IPS-20b (cell line): ENCODE measurements at regions not wholly inside any gene's neighbourhood (a gene's known extent, or its start where the extent isn't known, plus 50 kb on each side); places are given as distances from the start of the nearest gene placed in this dataset.
"Not testable (repeated sequence)": the region's sequence is repeated elsewhere in the genome, so short reads cannot be mapped to it uniquely, and the experiment has no call there.

ENCODE experiments used
- H3K27ac ChIP-seq: one replicate; pipeline ENCODE4 v1.5.1; 2013; ENCODE audit warnings: low read length
- H3K27me3 ChIP-seq: 2 replicates; pipeline ENCODE4 v1.6.1; 2013; ENCODE audit warnings: mild to moderate bottlenecking, low read length, inconsistent platforms; ENCODE audit not compliant: insufficient read depth
- H3K36me3 ChIP-seq: 2 replicates; pipeline ENCODE4 v1.6.1; 2013; ENCODE audit warnings: low read depth, mild to moderate bottlenecking, inconsistent platforms, low read length, moderate library complexity; ENCODE audit not compliant: insufficient read depth
- H3K4me1 ChIP-seq: 2 replicates; pipeline ENCODE4 v1.6.1; 2013; ENCODE audit warnings: mild to moderate bottlenecking, control low read depth, inconsistent platforms, low read length, moderate library complexity; ENCODE audit not compliant: insufficient read depth
- H3K4me3 ChIP-seq: 2 replicates; pipeline ENCODE4 v1.5.1; 2013; ENCODE audit warnings: mild to moderate bottlenecking, low read length, inconsistent platforms
- H3K9ac ChIP-seq: 2 replicates; pipeline ENCODE4 v1.6.1; 2013; ENCODE audit warnings: low read depth, mild to moderate bottlenecking, inconsistent platforms, low read length, moderate library complexity
- H3K9me3 ChIP-seq: 2 replicates; pipeline ENCODE4 v1.6.1; 2013; ENCODE audit warnings: mild to moderate bottlenecking, low read depth, low read length, inconsistent platforms; ENCODE audit not compliant: insufficient read depth

- Histone ChIP-seq H3K4me3 (no peak overlapping the region), H3K9ac (no peak overlapping the region), H3K4me1 (peaks cover 7% of the 10 kb centered on the region; the same call in 1 of the 2 replicates), H3K36me3 (no peaks in the 10 kb centered on the region), H3K27me3 (no peaks in the 10 kb centered on the region), H3K9me3 (no peaks in the 10 kb centered on the region; the same call in none of the 2 replicates), H3K27ac (no peak overlapping the region)
Observed at GRCh38 chr13:27352698-27353097, 71.7 kb upstream of the GTF3A start.

DNA sequence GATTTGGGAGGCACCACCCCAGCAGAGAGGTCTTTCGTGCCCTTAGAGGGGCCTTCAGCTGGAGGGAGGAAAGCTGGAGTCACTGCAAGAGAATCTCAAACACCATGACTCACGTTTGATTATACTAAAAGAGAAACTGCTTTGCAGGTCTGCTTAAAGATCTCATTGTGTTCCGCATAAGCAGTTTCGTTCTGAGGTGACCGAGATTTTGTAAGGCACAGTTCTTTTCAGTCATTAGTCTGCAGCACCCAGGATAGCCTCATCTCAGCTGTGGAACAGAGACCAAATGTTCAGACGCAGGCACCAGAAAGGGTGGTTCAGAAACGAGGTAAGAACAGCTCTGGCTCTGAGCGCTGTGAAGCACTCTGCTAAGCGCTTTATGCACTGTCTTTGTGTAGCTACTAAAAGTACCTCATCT, 71.2 kb upstream of the GTF3A start:
- Histone ChIP-seq H3K4me1 (peaks cover 7% of the 10 kb centered on the region; the same call in 1 of the 2 replicates), H3K9me3 (no peaks in the 10 kb centered on the region; the same call in none of the 2 replicates), H3K4me3 (no peak overlapping the region), H3K27ac (no peak overlapping the region), H3K27me3 (no peaks in the 10 kb centered on the region), H3K9ac (no peak overlapping the region), H3K36me3 (no peaks in the 10 kb centered on the region)

DNA sequence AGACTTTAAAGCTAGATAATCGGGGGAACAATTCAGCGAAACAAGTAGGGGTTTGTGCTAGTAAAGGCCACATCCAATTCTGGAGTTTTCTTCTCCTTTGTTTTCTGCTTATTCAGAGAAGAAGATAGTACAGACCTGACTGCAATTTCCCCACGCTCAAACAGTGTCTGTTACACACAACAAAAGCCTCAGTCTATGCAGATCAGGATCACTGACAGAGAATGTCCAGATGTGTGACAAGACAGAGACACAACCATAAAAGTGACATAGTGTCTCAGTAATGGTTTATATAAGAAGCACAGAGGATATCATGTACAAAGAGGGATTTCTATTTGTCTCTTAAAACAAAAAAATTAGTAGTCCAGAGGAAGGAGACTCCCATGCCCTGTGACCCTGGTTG, 70.7 kb upstream of the GTF3A start:
- no peaks in the 10 kb centered on the region for H3K27me3 ChIP-seq
- H3K36me3 ChIP-seq = no peaks in the 10 kb centered on the region
- peaks cover 9% of the 10 kb centered on the region; the same call in 1 of the 2 replicates for H3K4me1 ChIP-seq
- H3K27ac ChIP-seq = no peak overlapping the region
- H3K9me3 ChIP-seq = no peaks in the 10 kb centered on the region; the same call in none of the 2 replicates
- H3K9ac ChIP-seq = no peak overlapping the region
- H3K4me3 ChIP-seq = no peak overlapping the region

DNA sequence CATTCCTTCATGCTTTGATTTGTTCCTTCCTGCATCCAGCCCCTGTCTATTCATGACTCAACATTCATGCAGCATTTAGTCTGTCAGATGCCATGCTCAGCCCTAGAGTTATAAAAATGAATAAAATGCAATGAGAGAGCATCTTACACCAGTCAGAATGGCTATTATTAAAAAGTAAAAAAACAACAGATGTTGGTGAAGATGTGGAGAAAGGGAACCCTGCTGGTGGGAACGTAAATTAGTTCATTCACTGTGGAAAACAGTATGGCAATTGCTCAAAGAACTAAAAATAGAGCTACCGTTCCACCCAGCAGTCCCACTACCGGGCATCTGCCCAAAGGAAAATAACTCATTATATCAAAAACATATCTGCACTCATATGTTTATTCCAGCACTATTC, 70.0 kb upstream of the GTF3A start:
- no peak overlapping the region for H3K4me3 ChIP-seq
- no peaks in the 10 kb centered on the region; the same call in none of the 2 replicates for H3K9me3 ChIP-seq
- no peaks in the 10 kb centered on the region for H3K27me3 ChIP-seq
- H3K9ac ChIP-seq = no peak overlapping the region
- no peak overlapping the region for H3K27ac ChIP-seq
- peaks cover 13% of the 10 kb centered on the region; the same call in 1 of the 2 replicates for H3K4me1 ChIP-seq
- no peaks in the 10 kb centered on the region for H3K36me3 ChIP-seq

GRCh38 chr13:27355894-27356293, 68.5 kb upstream of the GTF3A start:
- H3K4me3 ChIP-seq = no peak overlapping the region
- H3K9ac ChIP-seq = peak overlapping the region; percentile 22; the same call in 1 of the 2 replicates
- H3K27me3 ChIP-seq = no peaks in the 10 kb centered on the region
- H3K9me3 ChIP-seq = no peaks in the 10 kb centered on the region; the same call in 1 of the 2 replicates
- H3K27ac ChIP-seq = no peak overlapping the region
- no peaks in the 10 kb centered on the region for H3K36me3 ChIP-seq
- peaks cover 17% of the 10 kb centered on the region; the same call in 1 of the 2 replicates for H3K4me1 ChIP-seq

DNA sequence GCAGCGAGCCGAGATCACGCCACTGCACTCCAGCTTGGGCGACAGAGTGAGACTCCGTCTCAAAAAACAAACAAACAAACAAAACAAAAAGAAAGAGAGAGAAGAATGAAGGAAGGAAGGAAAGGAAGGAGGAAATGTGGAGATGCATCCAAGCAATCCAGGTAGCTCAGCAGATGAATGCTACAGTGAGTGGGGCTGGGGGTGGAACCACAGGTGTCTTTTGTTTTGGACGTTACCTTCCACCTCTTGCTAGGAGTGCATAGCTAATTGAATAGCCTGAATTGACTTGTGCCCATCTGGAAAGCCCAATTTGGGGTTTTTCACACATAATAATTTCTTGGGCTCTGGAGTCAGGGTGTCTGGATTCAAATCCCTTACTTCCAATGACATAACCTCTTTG, 66.0 kb upstream of the GTF3A start:
- Histone ChIP-seq H3K27me3 (peaks cover 7% of the 10 kb centered on the region), H3K36me3 (no peaks in the 10 kb centered on the region), H3K4me1 (peaks cover 17% of the 10 kb centered on the region; the same call in 1 of the 2 replicates), H3K9me3 (no peaks in the 10 kb centered on the region), H3K27ac (no peak overlapping the region), H3K4me3 (no peak overlapping the region), H3K9ac (no peak overlapping the region)

DNA sequence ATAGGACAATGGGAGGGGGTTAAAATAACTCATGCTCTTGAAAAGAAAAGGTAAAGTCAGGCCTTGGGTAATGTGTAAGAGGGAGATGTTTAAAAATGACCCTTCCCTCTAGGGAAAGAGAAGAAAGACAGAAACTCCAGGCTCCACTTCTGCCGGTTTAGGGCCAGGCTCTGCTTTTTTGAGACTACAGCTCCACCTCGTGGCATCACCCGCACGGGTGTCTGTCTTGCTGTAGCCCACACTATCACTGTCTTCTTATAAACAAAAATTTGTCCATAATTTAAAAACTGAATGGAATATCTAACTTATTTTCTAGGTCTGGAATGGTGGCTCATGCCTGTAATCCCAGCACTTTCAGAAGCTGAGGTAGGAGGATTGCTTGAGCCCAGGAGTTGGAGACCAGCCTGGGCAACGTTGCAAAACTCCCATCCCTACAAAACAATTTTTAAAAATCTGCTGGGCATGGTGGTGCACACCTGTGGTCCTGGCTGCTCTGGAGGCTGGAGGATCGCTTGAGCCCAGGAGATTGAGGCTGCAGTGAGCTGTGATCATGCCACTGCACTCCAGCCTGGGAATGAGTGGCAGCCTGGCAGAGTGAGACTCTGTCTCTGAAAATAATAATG, 65.1 kb upstream of the GTF3A start:
- peaks cover 7% of the 10 kb centered on the region for H3K27me3 ChIP-seq
- H3K27ac ChIP-seq = no peak overlapping the region
- H3K36me3 ChIP-seq = no peaks in the 10 kb centered on the region
- no peak overlapping the region for H3K9ac ChIP-seq
- no peak overlapping the region for H3K4me3 ChIP-seq
- H3K4me1 ChIP-seq = peaks cover 17% of the 10 kb centered on the region; the same call in 1 of the 2 replicates
- no peaks in the 10 kb centered on the region for H3K9me3 ChIP-seq

- H3K27me3 ChIP-seq = peaks cover 7% of the 10 kb centered on the region
- no peak overlapping the region for H3K27ac ChIP-seq
- no peak overlapping the region for H3K9ac ChIP-seq
- peaks cover 14% of the 10 kb centered on the region; the same call in 1 of the 2 replicates for H3K4me1 ChIP-seq
- no peak overlapping the region for H3K4me3 ChIP-seq
- no peaks in the 10 kb centered on the region for H3K9me3 ChIP-seq
- no peaks in the 10 kb centered on the region for H3K36me3 ChIP-seq
Observed at GRCh38 chr13:27360562-27360961, 63.9 kb upstream of the GTF3A start.

DNA sequence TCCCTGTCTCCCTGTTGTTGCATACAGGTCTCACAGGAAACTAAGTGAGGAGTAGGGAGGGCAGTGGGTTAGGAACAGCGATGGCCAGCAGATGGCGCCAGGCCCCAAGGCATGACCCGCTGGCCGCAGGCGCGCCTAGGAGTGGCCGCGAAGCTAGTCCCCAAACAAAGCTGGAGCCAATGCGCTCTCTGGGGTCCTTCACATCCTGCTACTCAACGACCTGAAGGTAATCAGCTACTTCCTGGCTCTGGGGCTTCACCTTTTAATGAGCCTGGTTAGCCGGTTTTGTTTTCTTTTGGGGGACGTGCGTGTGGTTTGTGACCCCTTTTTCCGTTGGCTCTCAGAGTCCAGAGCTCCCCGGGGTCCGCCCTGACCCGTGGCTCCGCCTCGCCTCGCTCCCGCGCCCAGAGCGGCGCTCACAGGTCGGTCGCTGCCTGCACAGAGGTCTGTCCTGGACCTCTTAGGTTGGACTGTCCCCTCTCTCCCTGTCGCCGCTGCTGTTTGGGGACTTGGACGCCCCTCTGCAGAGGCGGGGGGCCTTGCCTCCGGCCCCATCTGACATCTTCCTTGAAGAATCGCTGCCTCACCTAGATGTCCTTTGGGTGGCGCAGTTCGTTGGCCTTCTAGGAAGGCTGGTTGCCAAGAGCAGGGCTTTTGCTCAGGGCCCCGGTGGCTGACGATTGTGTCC, 62.2 kb upstream of the GTF3A start:
- H3K9me3 ChIP-seq = no peaks in the 10 kb centered on the region
- H3K4me3 ChIP-seq = peak overlapping the region; percentile 80
- no peaks in the 10 kb centered on the region for H3K36me3 ChIP-seq
- peaks cover 7% of the 10 kb centered on the region for H3K27me3 ChIP-seq
- peaks cover 10% of the 10 kb centered on the region; the same call in 1 of the 2 replicates for H3K4me1 ChIP-seq
- no peak overlapping the region for H3K27ac ChIP-seq
- peak overlapping the region; percentile 67; the same call in 1 of the 2 replicates for H3K9ac ChIP-seq

DNA sequence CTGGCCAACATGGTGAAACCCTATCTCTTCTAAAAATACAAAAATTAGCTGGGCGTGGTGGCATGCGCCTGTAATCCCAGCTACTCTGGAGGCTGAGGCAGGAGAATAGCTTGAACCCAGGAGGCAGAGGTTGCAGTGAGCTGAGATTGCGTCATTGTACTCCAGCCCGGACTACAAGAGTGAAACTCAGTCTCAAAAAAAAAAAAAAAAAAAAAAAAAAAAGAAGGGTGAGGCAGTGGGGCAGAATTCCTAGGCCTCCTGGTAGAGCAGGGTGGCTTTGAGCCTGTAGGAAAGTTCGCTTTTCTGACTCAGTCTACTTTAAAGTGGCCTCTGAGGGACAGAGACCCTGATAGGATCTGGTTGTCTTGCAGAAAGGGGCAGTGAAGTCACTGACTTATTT, 60.8 kb upstream of the GTF3A start:
- not testable (repeated sequence) for H3K4me1 ChIP-seq, H3K27ac ChIP-seq, H3K4me3 ChIP-seq, H3K9me3 ChIP-seq, H3K9ac ChIP-seq, H3K27me3 ChIP-seq, H3K36me3 ChIP-seq

DNA sequence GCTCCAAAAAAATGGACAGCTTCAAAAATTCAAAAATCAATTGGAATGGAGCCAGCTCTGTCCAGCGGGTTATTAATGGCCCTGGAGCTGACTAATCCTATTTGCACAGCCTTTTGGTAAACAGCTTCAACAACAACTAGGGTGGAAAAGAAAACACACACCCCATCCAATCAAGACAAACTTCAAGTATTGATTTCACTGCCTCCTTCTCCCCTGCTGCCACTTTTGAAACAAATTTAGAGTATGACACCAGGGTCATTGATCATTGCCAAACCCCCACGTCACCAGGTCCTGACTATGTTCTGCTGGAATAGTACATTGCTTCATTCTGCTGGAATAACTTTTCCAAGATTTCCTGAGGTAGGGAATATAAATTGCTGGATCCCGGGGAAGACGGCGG, 56.8 kb upstream of the GTF3A start:
- H3K4me3 ChIP-seq = no peak overlapping the region
- H3K9ac ChIP-seq = no peak overlapping the region
- no peaks in the 10 kb centered on the region for H3K9me3 ChIP-seq
- H3K36me3 ChIP-seq = no peaks in the 10 kb centered on the region
- H3K4me1 ChIP-seq = no peaks in the 10 kb centered on the region
- H3K27ac ChIP-seq = no peak overlapping the region
- peaks cover 12% of the 10 kb centered on the region for H3K27me3 ChIP-seq

DNA sequence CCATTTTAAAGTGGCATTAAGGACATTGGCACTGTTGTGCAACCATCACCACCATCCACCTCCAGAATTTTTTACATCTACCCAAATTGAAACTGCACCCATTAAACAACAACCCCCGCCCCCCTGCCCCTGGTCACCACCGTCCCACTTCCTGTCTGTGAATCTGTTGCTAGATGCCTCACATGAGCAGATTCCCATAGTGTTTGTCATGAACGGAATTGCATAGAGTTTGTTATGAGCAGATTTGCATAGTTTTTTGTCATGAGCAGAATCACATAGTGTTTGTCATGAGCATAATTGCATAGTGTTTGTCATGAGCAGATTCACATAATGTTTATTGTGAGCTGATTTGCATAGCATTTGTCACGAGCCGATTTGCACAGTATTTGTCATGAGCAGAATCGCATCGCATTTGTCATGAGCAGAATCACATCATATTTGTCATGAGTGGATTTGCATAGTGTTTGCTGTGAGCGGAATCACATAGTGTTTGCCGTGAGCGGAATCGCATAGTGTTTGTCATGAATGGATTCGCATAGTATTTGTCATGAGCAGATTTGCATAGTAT, 54.0 kb upstream of the GTF3A start:
- Histone ChIP-seq H3K36me3 (no peaks in the 10 kb centered on the region), H3K9ac (no peak overlapping the region), H3K27ac (no peak overlapping the region), H3K27me3 (peaks cover 25% of the 10 kb centered on the region), H3K4me3 (no peak overlapping the region), H3K9me3 (no peaks in the 10 kb centered on the region), H3K4me1 (no peaks in the 10 kb centered on the region)
